Activated CD4-positive, alpha-beta memory T cell treated with anti-CD3 and anti-CD28 coated beads for 36 hours (primary cell): ENCODE measurements at regions not wholly inside any gene's neighbourhood (a gene's known extent, or its start where the extent isn't known, plus 50 kb on each side); places are given as distances from the start of the nearest gene placed in this dataset.

ENCODE experiments used
- CTCF ChIA-PET: fragments of 350-600 bp; sonication (Branson Sonifier 250); formaldehyde crosslinking; loops from one replicate; lab custom pipeline; 2021; ENCODE audit warnings: antibody characterized with exemption, inconsistent platforms; lab: Charles Lee
- POLR2A ChIA-PET: fragments of 350-600 bp; sonication (Branson Sonifier 250); formaldehyde crosslinking; loops from one replicate; lab custom pipeline; 2021; ENCODE audit warnings: antibody characterized with exemption; lab: Charles Lee
- DNase-seq: peaks from one replicate; pipeline ENCODE4 v3.0.0-alpha.2; 2020
- H3K27ac Mint-ChIP-seq: one replicate; pipeline ENCODE4 v1.8.0; 2021; ENCODE audit warnings: mixed read lengths
- H3K27me3 Mint-ChIP-seq: one replicate; pipeline ENCODE4 v1.8.0; 2021; ENCODE audit warnings: mixed read lengths
- H3K36me3 Mint-ChIP-seq: one replicate; pipeline ENCODE4 v1.8.0; 2021; ENCODE audit warnings: mixed read lengths
- H3K4me1 Mint-ChIP-seq: one replicate; pipeline ENCODE4 v1.8.0; 2021; ENCODE audit warnings: low read depth, mixed read lengths
- H3K4me3 Mint-ChIP-seq: one replicate; pipeline ENCODE4 v1.8.0; 2021; ENCODE audit warnings: mild to moderate bottlenecking, mixed read lengths
- H3K9me3 Mint-ChIP-seq: one replicate; pipeline ENCODE4 v1.8.0; 2021; ENCODE audit warnings: mixed read lengths
- intact Hi-C: fragments of 100-400 bp; cut with micrococcal nuclease; formaldehyde crosslinking; loops from one replicate; pipeline ENCODE4 v1.15.1; 2023

- Mint-ChIP-seq H3K27me3 (peaks cover 2% of the 10 kb centered on the region), H3K4me1 (no peaks in the 10 kb centered on the region), H3K36me3 (no peaks in the 10 kb centered on the region), H3K4me3 (no peak overlapping the region), H3K9me3 (no peaks in the 10 kb centered on the region), H3K27ac (no peak overlapping the region)
- intact Hi-C loops, result no loop called here
- DNase-seq, result no peak
- POLR2A ChIA-PET, result no interaction called here
- CTCF ChIA-PET, result no interaction called here
Measured at GRCh38 chr2:220855296-220855695, 716.8 kb downstream of the EPHA4 start.

GRCh38 chr2:220856486-220856885, 715.6 kb downstream of the EPHA4 start:
- no peaks in the 10 kb centered on the region for H3K4me1 Mint-ChIP-seq
- H3K9me3 Mint-ChIP-seq, result no peaks in the 10 kb centered on the region
- intact Hi-C loops, result no loop called here
- no peak overlapping the region for H3K27ac Mint-ChIP-seq
- ChIA-PET CTCF (no interaction called here), POLR2A (no interaction called here)
- DNase-seq, result no peak
- H3K36me3 Mint-ChIP-seq, result no peaks in the 10 kb centered on the region
- peaks cover 2% of the 10 kb centered on the region for H3K27me3 Mint-ChIP-seq
- no peak overlapping the region for H3K4me3 Mint-ChIP-seq

- no peaks in the 10 kb centered on the region for H3K9me3 Mint-ChIP-seq
- no peak for DNase-seq
- H3K4me3 Mint-ChIP-seq, result no peak overlapping the region
- H3K4me1 Mint-ChIP-seq, result no peaks in the 10 kb centered on the region
- intact Hi-C loops, result no loop called here
- H3K36me3 Mint-ChIP-seq, result no peaks in the 10 kb centered on the region
- H3K27ac Mint-ChIP-seq, result no peak overlapping the region
- ChIA-PET POLR2A (no interaction called here), CTCF (no interaction called here)
- H3K27me3 Mint-ChIP-seq, result peaks cover 2% of the 10 kb centered on the region
Measured at GRCh38 chr2:220857368-220857767, 714.7 kb downstream of the EPHA4 start.

GRCh38 chr2:220858101-220858500, 714.0 kb downstream of the EPHA4 start:
- Mint-ChIP-seq H3K36me3 (no peaks in the 10 kb centered on the region), H3K4me1 (no peaks in the 10 kb centered on the region), H3K27ac (no peak overlapping the region), H3K4me3 (no peak overlapping the region), H3K9me3 (no peaks in the 10 kb centered on the region), H3K27me3 (peaks cover 2% of the 10 kb centered on the region)
- ChIA-PET POLR2A (no interaction called here), CTCF (no interaction called here)
- intact Hi-C loops, result no loop called here
- no peak for DNase-seq

- intact Hi-C loops, result no loop called here
- POLR2A ChIA-PET, result no interaction called here
- Mint-ChIP-seq H3K9me3 (peaks cover 4% of the 10 kb centered on the region), H3K36me3 (no peaks in the 10 kb centered on the region), H3K4me3 (no peak overlapping the region), H3K27ac (no peak overlapping the region), H3K4me1 (no peaks in the 10 kb centered on the region), H3K27me3 (no peaks in the 10 kb centered on the region)
- CTCF ChIA-PET, result no interaction called here
- DNase-seq, result no peak
Measured at GRCh38 chr2:220871909-220872308, 700.2 kb downstream of the EPHA4 start.

- CTCF ChIA-PET, result no interaction called here
- no peak for DNase-seq
- Mint-ChIP-seq H3K27me3 (peaks cover 2% of the 10 kb centered on the region), H3K36me3 (no peaks in the 10 kb centered on the region), H3K9me3 (no peaks in the 10 kb centered on the region), H3K27ac (no peak overlapping the region), H3K4me3 (no peak overlapping the region), H3K4me1 (no peaks in the 10 kb centered on the region)
- intact Hi-C loops, result no loop called here
- POLR2A ChIA-PET, result no interaction called here
Measured at GRCh38 chr2:220876080-220876824, 695.9 kb downstream of the EPHA4 start.

- H3K36me3 Mint-ChIP-seq, result no peaks in the 10 kb centered on the region
- H3K4me1 Mint-ChIP-seq, result no peaks in the 10 kb centered on the region
- no peak overlapping the region for H3K27ac Mint-ChIP-seq
- no peak overlapping the region for H3K4me3 Mint-ChIP-seq
- H3K27me3 Mint-ChIP-seq, result peaks cover 2% of the 10 kb centered on the region
- intact Hi-C loops, result no loop called here
- DNase-seq, result no peak
- H3K9me3 Mint-ChIP-seq, result no peaks in the 10 kb centered on the region
- ChIA-PET POLR2A (no interaction called here), CTCF (no interaction called here)
Measured at GRCh38 chr2:220877491-220877890, 694.6 kb downstream of the EPHA4 start.

GRCh38 chr2:220877897-220878296, 694.2 kb downstream of the EPHA4 start:
- no peak overlapping the region for H3K4me3 Mint-ChIP-seq
- intact Hi-C loops, result no loop called here
- H3K9me3 Mint-ChIP-seq, result no peaks in the 10 kb centered on the region
- H3K4me1 Mint-ChIP-seq, result no peaks in the 10 kb centered on the region
- no peak overlapping the region for H3K27ac Mint-ChIP-seq
- ChIA-PET CTCF (no interaction called here), POLR2A (no interaction called here)
- no peaks in the 10 kb centered on the region for H3K36me3 Mint-ChIP-seq
- DNase-seq, result no peak
- peaks cover 2% of the 10 kb centered on the region for H3K27me3 Mint-ChIP-seq

GRCh38 chr2:220880623-220881596, 691.2 kb downstream of the EPHA4 start:
- H3K4me3 Mint-ChIP-seq, result no peak overlapping the region
- ChIA-PET POLR2A (no interaction called here), CTCF (no interaction called here)
- H3K36me3 Mint-ChIP-seq, result no peaks in the 10 kb centered on the region
- intact Hi-C loops, result no loop called here
- no peak overlapping the region for H3K27ac Mint-ChIP-seq
- no peaks in the 10 kb centered on the region for H3K4me1 Mint-ChIP-seq
- DNase-seq, result no peak
- H3K9me3 Mint-ChIP-seq, result no peaks in the 10 kb centered on the region
- H3K27me3 Mint-ChIP-seq, result peaks cover 2% of the 10 kb centered on the region

- Mint-ChIP-seq H3K4me3 (no peak overlapping the region), H3K9me3 (no peaks in the 10 kb centered on the region), H3K27ac (no peak overlapping the region), H3K36me3 (no peaks in the 10 kb centered on the region), H3K4me1 (no peaks in the 10 kb centered on the region), H3K27me3 (peaks cover 2% of the 10 kb centered on the region)
- DNase-seq, result no peak
- ChIA-PET POLR2A (no interaction called here), CTCF (no interaction called here)
- intact Hi-C loops, result no loop called here
Measured at GRCh38 chr2:220882507-220882906, 689.6 kb downstream of the EPHA4 start.

GRCh38 chr2:220885593-220885992, 686.5 kb downstream of the EPHA4 start:
- no peaks in the 10 kb centered on the region for H3K36me3 Mint-ChIP-seq
- CTCF ChIA-PET, result no interaction called here
- H3K27me3 Mint-ChIP-seq, result peaks cover 4% of the 10 kb centered on the region
- POLR2A ChIA-PET, result no interaction called here
- H3K27ac Mint-ChIP-seq, result no peak overlapping the region
- H3K9me3 Mint-ChIP-seq, result no peaks in the 10 kb centered on the region
- intact Hi-C loops, result no loop called here
- H3K4me1 Mint-ChIP-seq, result no peaks in the 10 kb centered on the region
- no peak for DNase-seq
- H3K4me3 Mint-ChIP-seq, result no peak overlapping the region

- peaks cover 7% of the 10 kb centered on the region for H3K27me3 Mint-ChIP-seq
- H3K36me3 Mint-ChIP-seq, result no peaks in the 10 kb centered on the region
- no peaks in the 10 kb centered on the region for H3K9me3 Mint-ChIP-seq
- DNase-seq, result no peak
- H3K27ac Mint-ChIP-seq, result no peak overlapping the region
- ChIA-PET CTCF (no interaction called here), POLR2A (no interaction called here)
- H3K4me1 Mint-ChIP-seq, result no peaks in the 10 kb centered on the region
- intact Hi-C loops, result no loop called here
- no peak overlapping the region for H3K4me3 Mint-ChIP-seq
Measured at GRCh38 chr2:220887271-220887870, 684.7 kb downstream of the EPHA4 start.
